Esophagus squamous epithelium (tissue), 5 donors: ENCODE measurements at regions not wholly inside any gene's neighbourhood (a gene's known extent, or its start where the extent isn't known, plus 50 kb on each side); places are given as distances from the start of the nearest gene placed in this dataset.
"Not testable (repeated sequence)": the region's sequence is repeated elsewhere in the genome, so short reads cannot be mapped to it uniquely, and the experiment has no call there.

ENCODE experiments used
- DNase-seq: peaks from one replicate; lab custom pipeline; 2025; lab: John Stamatoyannopoulos, UW
- H3K27ac ChIP-seq, 4 donors: fragments of 200-600 bp; sonication (generic); one replicate each; pipeline ENCODE4 v1.5.1; 2016 to 2019; ENCODE audit warnings: mild to moderate bottlenecking in 1 of 4
- H3K27me3 ChIP-seq, 4 donors: fragments of 200-600 bp; sonication (generic); 1 replicate in 3 of 4; 2 replicates in 1 of 4; pipeline versions ENCODE4 v1.5.1 to v1.6.0; 2017 to 2021; ENCODE audit warnings: antibody characterized with exemption in 1 of 4
- H3K36me3 ChIP-seq, 3 donors: fragments of 200-600 bp; sonication (generic); one replicate each; pipeline ENCODE4 v1.5.1; 2016 to 2019
- H3K4me1 ChIP-seq, 3 donors: fragments of 200-600 bp; sonication (generic); one replicate each; pipeline ENCODE4 v1.5.1; 2017 to 2019
- H3K4me3 ChIP-seq, 4 donors: fragments of 200-600 bp; sonication (generic); 1 replicate in 3 of 4; 2 replicates in 1 of 4; pipeline ENCODE4 v1.5.1; 2016 to 2019; ENCODE audit warnings: mild to moderate bottlenecking in 2 of 4, moderate library complexity in 1 of 4
- H3K9me3 ChIP-seq, 3 donors: fragments of 200-600 bp; sonication (generic); one replicate each; pipeline ENCODE4 v1.5.1; 2016 to 2019
- CTCF ChIP-seq, 6 experiments: fragments of 450-650 bp in 4 of 6; fragments of 200-600 bp in 2 of 6; sonication (generic) in 2 of 6; IDR thresholded peaks; one replicate each; pipeline ENCODE4 v1.5.1; 2016 to 2019; ENCODE audit warnings: antibody characterized with exemption in 6 of 6, mild to moderate bottlenecking in 4 of 6, moderate library complexity in 4 of 6
- POLR2A ChIP-seq, 4 donors: fragments of 450-650 bp; IDR thresholded peaks; one replicate each; pipeline ENCODE4 v1.6.1; 2017; ENCODE audit warnings: antibody characterized with exemption in 4 of 4, mild to moderate bottlenecking in 4 of 4, moderate library complexity in 3 of 4
- whole genome bisulfite sequencing, 2 donors: methylation state at CpG; one replicate each; pipeline ENCODE4 v1.1.5; 2018; 5-methylcytosine and 5-hydroxymethylcytosine counted together
- intact Hi-C: fragments of 100-400 bp; cut with DNase I; formaldehyde crosslinking; loops from one replicate; pipeline ENCODE4 v1.15.0; 2022
- donor health status: DM: yes; HTN: yes; CAD: no.

- H3K27me3 ChIP-seq: no peaks in the 10 kb centered on the region
- H3K36me3 ChIP-seq: peaks cover 0 to 10% (median 4%) of the 10 kb centered on the region in 3 donors
- H3K27ac ChIP-seq: no peak overlapping the region
- no peaks in the 10 kb centered on the region for H3K9me3 ChIP-seq
- no peak for DNase-seq
- H3K4me3 ChIP-seq: no peak overlapping the region
- TF ChIP-seq POLR2A (IDR thresholded peaks at IDR 0.05) (no peak), CTCF (IDR thresholded peaks at IDR 0.05) (no peak)
- intact Hi-C loops: no loop called here
- no peaks in the 10 kb centered on the region for H3K4me1 ChIP-seq
Observed at GRCh38 chrX:73987166-73987565, 134.7 kb upstream of the XIST start.

DNA sequence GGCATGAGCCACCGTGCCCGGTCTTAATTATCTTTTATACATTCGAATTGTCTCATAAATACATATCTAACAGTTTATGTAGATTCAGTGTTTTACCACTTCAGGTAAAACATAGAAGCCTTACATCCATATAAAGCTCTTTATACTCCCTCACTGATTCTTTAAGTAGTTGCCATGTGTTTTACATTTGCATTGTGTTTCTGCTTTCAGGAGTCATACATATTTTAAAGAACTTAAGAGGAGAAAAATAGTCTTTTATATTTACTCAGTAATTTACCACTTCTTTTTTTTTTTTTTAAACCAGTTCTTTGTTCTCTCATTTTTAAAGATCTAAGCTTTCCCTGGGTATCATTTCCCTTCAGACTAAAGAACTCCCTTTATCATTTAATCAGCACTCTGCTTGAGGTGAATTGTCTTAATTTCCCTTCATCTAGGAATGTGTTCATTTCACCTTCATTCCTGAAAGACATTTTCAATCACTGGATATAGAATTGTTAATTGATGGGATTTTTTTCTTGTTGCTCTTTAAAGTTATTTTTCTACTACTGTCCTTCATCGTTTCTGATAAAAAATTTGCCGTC lies 127.1 kb upstream of the XIST start:
- peaks cover 0 to 5% (median 4%) of the 10 kb centered on the region in 3 donors for H3K36me3 ChIP-seq
- peaks cover 0 to 4% (median 0%) of the 10 kb centered on the region in 3 donors for H3K4me1 ChIP-seq
- TF ChIP-seq CTCF (IDR thresholded peaks at IDR 0.05) (no peak), POLR2A (IDR thresholded peaks at IDR 0.05) (no peak)
- no peaks in the 10 kb centered on the region for H3K9me3 ChIP-seq
- DNase-seq: no peak
- intact Hi-C loops: no loop called here
- H3K27ac ChIP-seq: no peak overlapping the region
- WGBS, 2 donors: 73 to 80% methylated on average over 5 of the region's 5 CpGs
- no peak overlapping the region for H3K4me3 ChIP-seq
- H3K27me3 ChIP-seq: no peaks in the 10 kb centered on the region

DNA sequence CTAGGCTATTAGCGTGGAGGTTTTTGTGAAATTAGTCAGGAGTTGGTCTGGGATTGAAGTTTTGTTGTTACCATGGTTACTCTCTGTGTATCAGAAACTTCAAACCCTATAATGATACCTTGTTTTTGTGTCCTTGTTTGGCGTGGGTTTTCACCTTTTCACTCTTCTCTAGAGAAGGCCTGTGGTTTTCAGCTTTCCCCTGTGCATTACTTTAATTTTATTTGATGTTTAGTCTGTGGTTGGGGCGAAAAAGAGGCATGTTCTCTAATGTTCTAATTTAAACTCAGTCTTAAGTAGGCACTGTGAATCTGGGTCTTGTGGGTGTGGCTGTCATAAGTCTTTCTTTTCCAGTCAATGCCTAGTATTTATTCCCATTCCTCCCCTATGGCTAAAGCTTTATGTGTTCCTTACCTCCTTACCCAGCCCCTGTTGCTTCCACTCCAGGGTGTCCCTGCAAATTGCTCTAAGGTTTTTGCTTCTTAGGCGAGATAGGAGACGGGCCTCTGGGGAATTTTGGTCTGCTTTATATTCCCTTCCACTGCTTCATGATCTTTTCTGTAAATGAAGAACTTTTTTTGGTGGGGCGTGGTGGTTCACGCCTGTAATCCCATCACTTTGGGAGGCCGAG lies 125.1 kb upstream of the XIST start:
- Histone ChIP-seq H3K4me1 (peaks cover 0 to 4% (median 0%) of the 10 kb centered on the region in 3 donors), H3K4me3 (no peak overlapping the region), H3K9me3 (no peaks in the 10 kb centered on the region), H3K27me3 (no peaks in the 10 kb centered on the region), H3K36me3 (peaks cover 0 to 3% (median 0%) of the 10 kb centered on the region in 3 donors), H3K27ac (no peak overlapping the region)
- DNase-seq: no peak
- intact Hi-C loops: no loop called here
- 69 to 78% methylated on average over 3 to 5 of the region's 8 CpGs for WGBS, 2 donors
- TF ChIP-seq CTCF (IDR thresholded peaks at IDR 0.05) (no peak), POLR2A (IDR thresholded peaks at IDR 0.05) (no peak)

- 82 to 95% methylated on average over 22 of the region's 22 CpGs for WGBS, 2 donors
- H3K9me3 ChIP-seq, H3K36me3 ChIP-seq, H3K27me3 ChIP-seq, H3K4me1 ChIP-seq, intact Hi-C loops, H3K4me3 ChIP-seq, H3K27ac ChIP-seq, DNase-seq: not testable (repeated sequence)
Observed at GRCh38 chrX:73967461-73967860, 114.9 kb upstream of the XIST start.

GRCh38 chrX:73965833-73966232 lies 113.3 kb upstream of the XIST start:
- no peak overlapping the region for H3K27ac ChIP-seq
- no peaks in the 10 kb centered on the region for H3K9me3 ChIP-seq
- no peaks in the 10 kb centered on the region for H3K27me3 ChIP-seq
- no peak for TF ChIP-seq CTCF (IDR thresholded peaks at IDR 0.05)
- no peak for TF ChIP-seq POLR2A (IDR thresholded peaks at IDR 0.05)
- peaks cover 0 to 6% (median 5%) of the 10 kb centered on the region in 3 donors for H3K36me3 ChIP-seq
- H3K4me3 ChIP-seq: no peak overlapping the region
- WGBS, 2 donors: 36 to 76% methylated on average over 2 of the region's 2 CpGs
- DNase-seq: no peak
- intact Hi-C loops: no loop called here
- no peaks in the 10 kb centered on the region for H3K4me1 ChIP-seq
